WTC11 (cell line): ENCODE measurements at regions not wholly inside any gene's neighbourhood (a gene's known extent, or its start where the extent isn't known, plus 50 kb on each side); places are given as distances from the start of the nearest gene placed in this dataset.

Source experiments
- ATAC-seq: fragments of 200-7000 bp; cut with Tn5 transposase; 2 replicates; pipeline ENCODE4 v1.10.0; 2021; ENCODE audit warnings: mild to moderate bottlenecking, moderate library complexity
- CTCF ChIA-PET: fragments of 300-600 bp; sonication (Branson Sonifier 250); formaldehyde crosslinking; loops from one replicate; lab custom pipeline; 2021; ENCODE audit warnings: antibody characterized with exemption; lab: Charles Lee
- POLR2A ChIA-PET: fragments of 350-600 bp; sonication (Branson Sonifier 250); formaldehyde crosslinking; loops from one replicate; lab custom pipeline; 2021; ENCODE audit warnings: antibody characterized with exemption; lab: Charles Lee
- DNase-seq: peaks from one replicate; pipeline ENCODE4 v3.0.0; 2021; ENCODE audit warnings: low spot score
- H3K27ac Mint-ChIP-seq: 2 replicates; pipeline ENCODE4 v1.8.0; 2021; ENCODE audit warnings: mixed read lengths
- H3K27me3 Mint-ChIP-seq: 2 replicates; pipeline ENCODE4 v1.8.0; 2021; ENCODE audit warnings: low read depth, mild to moderate bottlenecking, moderate library complexity, mixed read lengths
- H3K36me3 Mint-ChIP-seq: 2 replicates; pipeline ENCODE4 v1.8.0; 2021; ENCODE audit warnings: mixed read lengths
- H3K4me1 Mint-ChIP-seq: 2 replicates; pipeline ENCODE4 v1.8.0; 2022; ENCODE audit warnings: mixed read lengths
- H3K4me3 Mint-ChIP-seq: 2 replicates; pipeline ENCODE4 v1.8.0; 2021; ENCODE audit warnings: mild to moderate bottlenecking, moderate library complexity, mixed read lengths
- H3K9me3 Mint-ChIP-seq: 2 replicates; pipeline ENCODE4 v1.8.0; 2021; ENCODE audit warnings: mixed read lengths
- ATF3 ChIP-seq: sonication (generic); formaldehyde crosslinking; conservative IDR thresholded peaks from 2 replicates; pipeline ENCODE4 v1.8.1; 2022; ENCODE audit warnings: mild to moderate bottlenecking, missing genetic modification reagents
- CREM ChIP-seq: sonication (generic); formaldehyde crosslinking; IDR thresholded peaks from 2 replicates; pipeline ENCODE4 v1.8.1; 2022; ENCODE audit warnings: mild to moderate bottlenecking, missing genetic modification reagents, moderate library complexity
- EMX1 ChIP-seq: fragments of 250-450 bp; sonication (Bioruptor Pico); IDR thresholded peaks from 2 replicates; pipeline ENCODE4 v1.8.0; 2021; ENCODE audit warnings: mild to moderate bottlenecking
- ESRRA ChIP-seq: sonication (generic); formaldehyde crosslinking; IDR thresholded peaks from 2 replicates; pipeline ENCODE4 v1.8.1; 2022; ENCODE audit warnings: mild to moderate bottlenecking, missing genetic modification reagents, borderline replicate concordance
- FOXJ3 ChIP-seq: sonication (generic); formaldehyde crosslinking; IDR thresholded peaks from 2 replicates; pipeline ENCODE4 v1.9.0; 2021; ENCODE audit warnings: missing genetic modification reagents, mild to moderate bottlenecking, borderline replicate concordance
- HMGA2 ChIP-seq: fragments of 250-450 bp; sonication (Bioruptor Pico); IDR thresholded peaks from 2 replicates; pipeline ENCODE4 v1.4.0; 2021; ENCODE audit warnings: mild to moderate bottlenecking, moderate library complexity
- IRF2 ChIP-seq: sonication (generic); formaldehyde crosslinking; IDR thresholded peaks from 2 replicates; pipeline ENCODE4 v1.8.0; 2022; ENCODE audit warnings: low read depth, missing genetic modification reagents, borderline replicate concordance
- MYBL2 ChIP-seq: sonication (generic); formaldehyde crosslinking; IDR thresholded peaks from 2 replicates; pipeline ENCODE4 v1.8.1; 2023; ENCODE audit warnings: mild to moderate bottlenecking, moderate library complexity, missing genetic modification reagents
- NR1H2 ChIP-seq: sonication (generic); formaldehyde crosslinking; IDR thresholded peaks from 2 replicates; pipeline ENCODE4 v1.9.0; 2021; ENCODE audit warnings: mild to moderate bottlenecking, moderate library complexity, missing genetic modification reagents
- RELA ChIP-seq: sonication (generic); formaldehyde crosslinking; IDR thresholded peaks from 2 replicates; pipeline ENCODE4 v1.8.1; 2022; ENCODE audit warnings: missing genetic modification reagents, mild to moderate bottlenecking, borderline replicate concordance
- RORB ChIP-seq: fragments of 250-450 bp; sonication (Bioruptor Pico); IDR thresholded peaks from 2 replicates; pipeline ENCODE4 v1.9.0; 2021; ENCODE audit warnings: mild to moderate bottlenecking
- SMAD4 ChIP-seq: sonication (generic); formaldehyde crosslinking; IDR thresholded peaks from 2 replicates; pipeline ENCODE4 v1.8.0; 2022; ENCODE audit warnings: mild to moderate bottlenecking, missing genetic modification reagents
- ZNF138 ChIP-seq: sonication (generic); formaldehyde crosslinking; conservative IDR thresholded peaks from 2 replicates; pipeline ENCODE4 v1.8.1; 2022; ENCODE audit warnings: mild to moderate bottlenecking, moderate library complexity, missing genetic modification reagents
- ZNF263 ChIP-seq: sonication (generic); formaldehyde crosslinking; IDR thresholded peaks from 2 replicates; pipeline ENCODE4 v1.8.1; 2022; ENCODE audit warnings: low read depth, mild to moderate bottlenecking, moderate library complexity, missing genetic modification reagents
- ZNF317 ChIP-seq: sonication (generic); formaldehyde crosslinking; IDR thresholded peaks from 2 replicates; pipeline ENCODE4 v1.8.1; 2023; ENCODE audit warnings: low read depth, mild to moderate bottlenecking, moderate library complexity, missing genetic modification reagents, borderline replicate concordance
- ZNF671 ChIP-seq: fragments of 250-450 bp; sonication (Bioruptor Pico); IDR thresholded peaks from 2 replicates; pipeline ENCODE4 v1.8.0; 2021; ENCODE audit warnings: mild to moderate bottlenecking
- TF ChIP-seq, protein P1 (sequence below): fragments of 250-450 bp; sonication (Bioruptor Pico); conservative IDR thresholded peaks from 2 replicates; pipeline ENCODE4 v1.9.0; 2021; ENCODE audit warnings: mild to moderate bottlenecking
- TF ChIP-seq, protein P2 (sequence below): sonication (generic); formaldehyde crosslinking; IDR thresholded peaks from 2 replicates; pipeline ENCODE4 v1.8.0; 2023; ENCODE audit warnings: missing genetic modification reagents
- TF ChIP-seq, protein P3 (sequence below): fragments of 250-450 bp; sonication (Bioruptor Pico); IDR thresholded peaks from 2 replicates; pipeline ENCODE4 v1.9.0; 2021; ENCODE audit warnings: mild to moderate bottlenecking
- TF ChIP-seq, protein P4 (sequence below): sonication (generic); formaldehyde crosslinking; IDR thresholded peaks from 2 replicates; pipeline ENCODE4 v1.8.0; 2022; ENCODE audit warnings: mild to moderate bottlenecking, missing genetic modification reagents
- TF ChIP-seq, protein P5 (sequence below): sonication (generic); formaldehyde crosslinking; IDR thresholded peaks from 2 replicates; pipeline ENCODE4 v1.8.1; 2022; ENCODE audit warnings: low read depth, missing genetic modification reagents, borderline replicate concordance

DNA sequence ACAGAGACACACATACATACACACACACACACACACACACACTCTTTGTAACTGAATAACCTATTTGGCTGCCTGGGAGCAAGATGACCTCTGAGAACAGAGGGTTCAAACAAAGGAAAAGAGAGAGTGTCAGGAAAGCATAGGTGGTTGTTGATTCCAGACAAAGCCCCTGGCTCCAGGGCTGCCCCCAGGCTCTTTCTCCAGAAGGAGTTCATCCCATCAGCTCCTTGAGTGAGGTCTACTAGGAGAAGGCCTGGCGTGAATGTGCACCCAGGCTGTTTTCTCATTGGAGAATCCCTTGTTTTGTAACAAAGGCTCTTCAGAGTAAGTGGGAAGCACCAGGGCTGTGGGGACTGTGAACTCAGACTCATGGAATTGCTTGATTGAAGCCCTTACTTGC lies 151.9 kb downstream of the EMP1 start (continued):
- TF ChIP-seq, protein P1, sequence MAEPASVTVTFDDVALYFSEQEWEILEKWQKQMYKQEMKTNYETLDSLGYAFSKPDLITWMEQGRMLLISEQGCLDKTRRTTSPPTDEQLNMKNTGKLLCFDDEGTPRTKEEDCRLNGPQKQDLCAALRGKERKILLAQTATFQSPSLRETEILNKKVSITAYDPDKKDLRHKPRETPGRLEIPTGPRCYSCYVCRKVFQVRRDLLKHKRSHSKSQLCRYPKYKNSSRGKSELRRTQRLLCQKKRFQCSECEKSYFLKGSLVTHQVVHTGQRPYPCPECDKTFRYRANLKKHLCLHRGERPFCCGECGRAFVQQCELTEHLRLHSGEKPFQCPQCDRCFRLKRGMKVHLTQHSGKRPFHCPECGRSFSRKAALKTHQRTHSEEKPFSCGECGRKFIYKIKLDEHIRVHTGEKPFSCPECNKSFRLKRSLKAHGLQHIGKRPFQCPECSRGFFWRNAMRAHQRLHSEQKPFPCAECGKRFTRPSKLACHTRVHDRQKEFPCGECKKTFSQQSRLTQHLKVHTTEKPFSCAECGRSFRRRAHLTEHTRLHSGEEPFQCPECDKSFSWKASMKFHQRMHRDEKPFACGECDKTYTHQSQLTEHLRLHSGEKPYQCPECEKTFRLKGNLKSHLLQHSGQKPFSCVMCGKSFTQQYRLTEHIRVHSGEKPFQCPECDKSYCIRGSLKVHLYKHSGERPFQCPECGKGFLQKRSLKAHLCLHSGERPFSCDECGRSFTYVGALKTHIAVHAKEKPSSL (CRISPR knock-in tag) = no peak
- TF ChIP-seq ATF3 (no peak), ZNF671 (CRISPR knock-in tag) (no peak), ESRRA (CRISPR knock-in tag) (no peak)

- CTCF ChIA-PET = interaction anchor here (0.6 to 1.1 kb wide), 4 partner anchors 15 to 92 kb away, joined by 3 to 8 read pairs (median 6); no protein-coding TSS in a partner anchor
- Mint-ChIP-seq H3K4me1 (peaks cover 9% of the 10 kb centered on the region), H3K36me3 (no peaks in the 10 kb centered on the region), H3K27me3 (no peaks in the 10 kb centered on the region), H3K9me3 (no peaks in the 10 kb centered on the region; the same call in 1 of the 2 replicates), H3K4me3 (no peak overlapping the region), H3K27ac (no peak overlapping the region)
- no peak for TF ChIP-seq CREM (CRISPR knock-in tag)
- TF ChIP-seq RELA = no peak
- TF ChIP-seq, protein P2, sequence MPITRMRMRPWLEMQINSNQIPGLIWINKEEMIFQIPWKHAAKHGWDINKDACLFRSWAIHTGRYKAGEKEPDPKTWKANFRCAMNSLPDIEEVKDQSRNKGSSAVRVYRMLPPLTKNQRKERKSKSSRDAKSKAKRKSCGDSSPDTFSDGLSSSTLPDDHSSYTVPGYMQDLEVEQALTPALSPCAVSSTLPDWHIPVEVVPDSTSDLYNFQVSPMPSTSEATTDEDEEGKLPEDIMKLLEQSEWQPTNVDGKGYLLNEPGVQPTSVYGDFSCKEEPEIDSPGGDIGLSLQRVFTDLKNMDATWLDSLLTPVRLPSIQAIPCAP (CRISPR knock-in tag) = no peak
- no peak for TF ChIP-seq FOXJ3 (CRISPR knock-in tag)
- TF ChIP-seq NR1H2 (CRISPR knock-in tag) = no peak
- no peak for TF ChIP-seq EMX1 (CRISPR knock-in tag)
- TF ChIP-seq, protein P3, sequence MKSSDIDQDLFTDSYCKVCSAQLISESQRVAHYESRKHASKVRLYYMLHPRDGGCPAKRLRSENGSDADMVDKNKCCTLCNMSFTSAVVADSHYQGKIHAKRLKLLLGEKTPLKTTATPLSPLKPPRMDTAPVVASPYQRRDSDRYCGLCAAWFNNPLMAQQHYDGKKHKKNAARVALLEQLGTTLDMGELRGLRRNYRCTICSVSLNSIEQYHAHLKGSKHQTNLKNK (CRISPR knock-in tag) = no peak
- no peak for TF ChIP-seq RORB (CRISPR knock-in tag)
- TF ChIP-seq, protein P4, sequence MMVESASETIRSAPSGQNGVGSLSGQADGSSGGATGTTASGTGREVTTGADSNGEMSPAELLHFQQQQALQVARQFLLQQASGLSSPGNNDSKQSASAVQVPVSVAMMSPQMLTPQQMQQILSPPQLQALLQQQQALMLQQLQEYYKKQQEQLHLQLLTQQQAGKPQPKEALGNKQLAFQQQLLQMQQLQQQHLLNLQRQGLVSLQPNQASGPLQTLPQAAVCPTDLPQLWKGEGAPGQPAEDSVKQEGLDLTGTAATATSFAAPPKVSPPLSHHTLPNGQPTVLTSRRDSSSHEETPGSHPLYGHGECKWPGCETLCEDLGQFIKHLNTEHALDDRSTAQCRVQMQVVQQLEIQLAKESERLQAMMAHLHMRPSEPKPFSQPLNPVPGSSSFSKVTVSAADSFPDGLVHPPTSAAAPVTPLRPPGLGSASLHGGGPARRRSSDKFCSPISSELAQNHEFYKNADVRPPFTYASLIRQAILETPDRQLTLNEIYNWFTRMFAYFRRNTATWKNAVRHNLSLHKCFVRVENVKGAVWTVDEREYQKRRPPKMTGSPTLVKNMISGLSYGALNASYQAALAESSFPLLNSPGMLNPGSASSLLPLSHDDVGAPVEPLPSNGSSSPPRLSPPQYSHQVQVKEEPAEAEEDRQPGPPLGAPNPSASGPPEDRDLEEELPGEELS (CRISPR knock-in tag) = no peak
- TF ChIP-seq ZNF317 = no peak
- TF ChIP-seq, protein P5, sequence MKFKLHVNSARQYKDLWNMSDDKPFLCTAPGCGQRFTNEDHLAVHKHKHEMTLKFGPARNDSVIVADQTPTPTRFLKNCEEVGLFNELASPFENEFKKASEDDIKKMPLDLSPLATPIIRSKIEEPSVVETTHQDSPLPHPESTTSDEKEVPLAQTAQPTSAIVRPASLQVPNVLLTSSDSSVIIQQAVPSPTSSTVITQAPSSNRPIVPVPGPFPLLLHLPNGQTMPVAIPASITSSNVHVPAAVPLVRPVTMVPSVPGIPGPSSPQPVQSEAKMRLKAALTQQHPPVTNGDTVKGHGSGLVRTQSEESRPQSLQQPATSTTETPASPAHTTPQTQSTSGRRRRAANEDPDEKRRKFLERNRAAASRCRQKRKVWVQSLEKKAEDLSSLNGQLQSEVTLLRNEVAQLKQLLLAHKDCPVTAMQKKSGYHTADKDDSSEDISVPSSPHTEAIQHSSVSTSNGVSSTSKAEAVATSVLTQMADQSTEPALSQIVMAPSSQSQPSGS (CRISPR knock-in tag) = no peak
- no peak for TF ChIP-seq IRF2 (CRISPR knock-in tag)
- TF ChIP-seq MYBL2 (CRISPR knock-in tag) = no peak
- TF ChIP-seq ZNF263 = no peak
- no peak for TF ChIP-seq HMGA2 (CRISPR knock-in tag)
- TF ChIP-seq ZNF138 (CRISPR knock-in tag) = no peak
- TF ChIP-seq SMAD4 (CRISPR knock-in tag) = no peak
- TF ChIP-seq, protein P1 (CRISPR knock-in tag) = no peak
- DNase-seq (no peak), ATAC-seq (peak; percentile 20; the same call in 1 of the 2 replicates)
- POLR2A ChIA-PET = no interaction called here
Observed at GRCh38 chr12:13347241-13348043, 150.9 kb downstream of the EMP1 start.
